ENCODE measurements at regions not wholly inside any gene's neighbourhood (a gene's known extent, or its start where the extent isn't known, plus 50 kb on each side); places are given as distances from the start of the nearest gene placed in this dataset.

DNA sequence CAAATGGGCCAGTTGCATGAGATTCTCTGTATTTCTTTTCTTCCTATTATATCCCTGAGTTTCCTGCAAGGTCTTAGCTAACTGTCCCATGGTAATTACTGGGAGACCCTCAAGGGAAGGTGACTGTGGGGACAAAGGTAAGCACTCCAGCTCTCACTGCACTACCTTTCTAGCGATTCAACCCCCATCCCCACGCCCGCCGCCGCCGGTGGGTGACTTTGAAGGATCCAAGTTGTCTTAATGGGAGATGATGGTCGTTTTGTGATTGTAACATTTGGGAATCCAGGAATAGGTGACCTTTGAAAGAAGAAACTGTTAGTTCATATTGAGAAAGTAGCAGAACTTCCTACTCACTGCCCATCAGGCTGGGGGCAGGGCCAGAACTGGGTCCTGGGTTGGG, 265.5 kb downstream of the LRFN2 start:
- Histone ChIP-seq H3K79me2 (ENCODE audit: control insufficient read depth, low read length) (no peaks in the 10 kb centered on the region), H3K4me2 (ENCODE audit: low read length) (no peak overlapping the region), H3K27ac (ENCODE audit: low read depth, low read length) (no peak overlapping the region), H3K4me1 (ENCODE audit: control insufficient read depth, low read length) (no peaks in the 10 kb centered on the region), H3K9me3 (ENCODE audit: control insufficient read depth, insufficient read depth, low read length) (no peaks in the 10 kb centered on the region), H3K4me3 (ENCODE audit: low read length) (no peak overlapping the region), H3K27me3 (ENCODE audit: control insufficient read depth, low read length) (0 out of 2 replicates have a peak, but pooled peaks cover 4% of the 10 kb centered on the region), H3K9me2 (replicated peaks; ENCODE audit: control insufficient read depth, low read length) (no peaks in the 10 kb centered on the region), H3K36me3 (ENCODE audit: control insufficient read depth, low read length) (no peaks in the 10 kb centered on the region), H3F3A (ENCODE audit: control insufficient read depth, insufficient read depth) (no peaks in the 10 kb centered on the region), H4K20me1 (ENCODE audit: control insufficient read depth, insufficient read depth, low read depth, low read length) (no peaks in the 10 kb centered on the region)
- TF ChIP-seq, protein P1, sequence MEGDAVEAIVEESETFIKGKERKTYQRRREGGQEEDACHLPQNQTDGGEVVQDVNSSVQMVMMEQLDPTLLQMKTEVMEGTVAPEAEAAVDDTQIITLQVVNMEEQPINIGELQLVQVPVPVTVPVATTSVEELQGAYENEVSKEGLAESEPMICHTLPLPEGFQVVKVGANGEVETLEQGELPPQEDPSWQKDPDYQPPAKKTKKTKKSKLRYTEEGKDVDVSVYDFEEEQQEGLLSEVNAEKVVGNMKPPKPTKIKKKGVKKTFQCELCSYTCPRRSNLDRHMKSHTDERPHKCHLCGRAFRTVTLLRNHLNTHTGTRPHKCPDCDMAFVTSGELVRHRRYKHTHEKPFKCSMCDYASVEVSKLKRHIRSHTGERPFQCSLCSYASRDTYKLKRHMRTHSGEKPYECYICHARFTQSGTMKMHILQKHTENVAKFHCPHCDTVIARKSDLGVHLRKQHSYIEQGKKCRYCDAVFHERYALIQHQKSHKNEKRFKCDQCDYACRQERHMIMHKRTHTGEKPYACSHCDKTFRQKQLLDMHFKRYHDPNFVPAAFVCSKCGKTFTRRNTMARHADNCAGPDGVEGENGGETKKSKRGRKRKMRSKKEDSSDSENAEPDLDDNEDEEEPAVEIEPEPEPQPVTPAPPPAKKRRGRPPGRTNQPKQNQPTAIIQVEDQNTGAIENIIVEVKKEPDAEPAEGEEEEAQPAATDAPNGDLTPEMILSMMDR (IDR thresholded peaks at IDR 0.05; ENCODE audit: low read depth, low read length, poor library complexity, severe bottlenecking) = no peak
- TF ChIP-seq EZH2phosphoT487 (IDR thresholded peaks at IDR 0.05; ENCODE audit: borderline replicate concordance, low read length) = no peak

DNA sequence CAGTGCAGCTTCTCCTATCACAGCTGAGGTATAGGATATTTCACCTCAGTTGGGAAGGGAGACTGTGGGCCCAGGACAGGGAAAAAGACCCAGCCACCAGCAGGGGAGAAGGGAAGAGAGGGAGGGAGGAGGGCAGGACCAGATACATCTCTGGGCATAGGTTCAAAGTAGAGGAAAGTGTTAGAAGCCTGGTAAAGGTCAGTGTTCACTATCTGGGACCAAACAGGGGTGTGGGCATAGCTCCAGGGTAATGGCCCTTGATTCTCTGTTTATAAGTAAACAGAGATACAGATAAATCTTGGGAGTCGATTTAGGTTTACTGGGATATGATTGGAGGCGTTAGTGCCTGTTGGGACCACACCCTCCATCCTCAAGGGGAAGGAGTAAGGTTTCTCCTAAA, 266.2 kb downstream of the LRFN2 start:
- TF ChIP-seq EZH2phosphoT487 (IDR thresholded peaks at IDR 0.05; ENCODE audit: borderline replicate concordance, low read length) = no peak
- TF ChIP-seq, protein P1 (IDR thresholded peaks at IDR 0.05; ENCODE audit: low read depth, low read length, poor library complexity, severe bottlenecking) = no peak
- H3K27ac ChIP-seq (ENCODE audit: low read depth, low read length) = no peak overlapping the region

DNA sequence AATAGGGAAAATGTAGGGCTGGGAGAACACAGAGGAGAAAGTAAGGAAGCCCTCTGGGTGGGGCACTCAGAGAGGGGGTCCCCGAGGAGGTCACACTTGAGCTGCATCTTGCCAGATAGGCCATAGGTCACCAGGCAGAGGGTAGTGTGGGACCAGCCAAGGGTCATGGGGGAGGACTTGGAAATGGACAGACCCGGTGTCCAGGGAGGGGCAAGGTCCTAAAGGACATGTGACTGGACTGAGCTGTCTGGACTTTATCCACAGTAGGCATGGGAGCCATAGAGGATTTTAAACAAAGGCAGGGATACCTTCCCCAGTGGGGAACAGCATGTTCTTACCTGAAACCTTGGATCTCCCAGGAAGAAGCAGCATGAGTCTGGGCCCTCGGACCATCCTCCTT, 266.7 kb downstream of the LRFN2 start:
- Histone ChIP-seq H3K27me3 (ENCODE audit: control insufficient read depth, low read length) (0 out of 2 replicates have a peak, but pooled peaks cover 4% of the 10 kb centered on the region), H3K4me3 (ENCODE audit: low read length) (no peak overlapping the region), H3F3A (ENCODE audit: control insufficient read depth, insufficient read depth) (no peaks in the 10 kb centered on the region), H3K27ac (ENCODE audit: low read depth, low read length) (no peak overlapping the region), H3K36me3 (ENCODE audit: control insufficient read depth, low read length) (no peaks in the 10 kb centered on the region), H3K79me2 (ENCODE audit: control insufficient read depth, low read length) (no peaks in the 10 kb centered on the region), H3K9me2 (replicated peaks; ENCODE audit: control insufficient read depth, low read length) (no peaks in the 10 kb centered on the region), H3K9me3 (ENCODE audit: control insufficient read depth, insufficient read depth, low read length) (no peaks in the 10 kb centered on the region), H4K20me1 (ENCODE audit: control insufficient read depth, insufficient read depth, low read depth, low read length) (no peaks in the 10 kb centered on the region), H3K4me2 (ENCODE audit: low read length) (no peak overlapping the region), H3K4me1 (ENCODE audit: control insufficient read depth, low read length) (no peaks in the 10 kb centered on the region)
- no peak for TF ChIP-seq EZH2phosphoT487 (IDR thresholded peaks at IDR 0.05; ENCODE audit: borderline replicate concordance, low read length)
- TF ChIP-seq, protein P1 (IDR thresholded peaks at IDR 0.05; ENCODE audit: low read depth, low read length, poor library complexity, severe bottlenecking) = no peak

More for the DNA sequence above, 266.2 kb downstream of the LRFN2 start:
- Histone ChIP-seq H3K4me1 (ENCODE audit: control insufficient read depth, low read length) (no peaks in the 10 kb centered on the region), H3K9me3 (ENCODE audit: control insufficient read depth, insufficient read depth, low read length) (no peaks in the 10 kb centered on the region), H4K20me1 (ENCODE audit: control insufficient read depth, insufficient read depth, low read depth, low read length) (no peaks in the 10 kb centered on the region), H3K9me2 (replicated peaks; ENCODE audit: control insufficient read depth, low read length) (no peaks in the 10 kb centered on the region), H3K36me3 (ENCODE audit: control insufficient read depth, low read length) (no peaks in the 10 kb centered on the region), H3K4me2 (ENCODE audit: low read length) (no peak overlapping the region), H3F3A (ENCODE audit: control insufficient read depth, insufficient read depth) (no peaks in the 10 kb centered on the region), H3K79me2 (ENCODE audit: control insufficient read depth, low read length) (no peaks in the 10 kb centered on the region), H3K4me3 (ENCODE audit: low read length) (no peak overlapping the region), H3K27me3 (ENCODE audit: control insufficient read depth, low read length) (0 out of 2 replicates have a peak, but pooled peaks cover 4% of the 10 kb centered on the region)
